SK-N-SH (cell line): ENCODE measurements at regions not wholly inside any gene's neighbourhood (a gene's known extent, or its start where the extent isn't known, plus 50 kb on each side); places are given as distances from the start of the nearest gene placed in this dataset.

Source experiments
- CHD2 ChIP-seq: fragments of 150-350 bp; IDR thresholded peaks from 2 replicates; pipeline ENCODE4 v1.6.1; 2018; ENCODE audit warnings: low read length; ENCODE audit not compliant: partially characterized antibody
- CTCF ChIP-seq: fragments of 200-600 bp; sonication (generic); IDR thresholded peaks from 2 replicates; pipeline ENCODE4 v1.6.1; 2017; ENCODE audit warnings: antibody characterized with exemption, mild to moderate bottlenecking, moderate library complexity
- EP300 ChIP-seq, 2 experiments: IDR thresholded peaks; 2 replicates each; pipeline versions ENCODE4 v1.4.0 to v1.6.1; 2012; ENCODE audit warnings: borderline replicate concordance in 1 of 2, low read depth in 1 of 2, low read length in 1 of 2
- EZH2phosphoT487 ChIP-seq: fragments of 200-600 bp; sonication (generic); IDR thresholded peaks from 2 replicates; pipeline ENCODE4 v1.6.1; 2017; ENCODE audit warnings: low read depth, mixed run types, mild to moderate bottlenecking, antibody characterized with exemption, moderate library complexity, borderline replicate concordance
- JUND ChIP-seq: IDR thresholded peaks from 2 replicates; pipeline ENCODE4 v1.4.0; 2012
- REST ChIP-seq: IDR thresholded peaks from 2 replicates; pipeline ENCODE4 v1.6.1; 2012; ENCODE audit warnings: mild to moderate bottlenecking, low read depth, low read length, moderate library complexity
- SIN3A ChIP-seq: IDR thresholded peaks from 2 replicates; pipeline ENCODE4 v1.6.1; 2012; ENCODE audit warnings: low read depth, mild to moderate bottlenecking, low read length, moderate library complexity, borderline replicate concordance
- TCF12 ChIP-seq: IDR thresholded peaks from 2 replicates; pipeline ENCODE4 v1.4.0; 2012
- TEAD4 ChIP-seq: IDR thresholded peaks from 2 replicates; pipeline ENCODE4 v1.4.0; 2012; ENCODE audit warnings: mild to moderate bottlenecking, borderline replicate concordance; ENCODE audit not compliant: insufficient read depth
- USF2 ChIP-seq: fragments of 150-350 bp; IDR thresholded peaks from 2 replicates; pipeline ENCODE4 v1.6.1; 2017; ENCODE audit warnings: antibody characterized with exemption, low read length, low read depth, borderline replicate concordance

GRCh38 chr1:47682786-47683350 lies 245.0 kb downstream of the FOXD2 start:
- no peak for TF ChIP-seq CTCF
- no peak for TF ChIP-seq TEAD4
- TF ChIP-seq EP300 (IDR thresholded peaks at IDR 0.05; ENCODE audit: borderline replicate concordance in 1 of 2, low read depth in 1 of 2, low read length in 1 of 2) = no peak
- TF ChIP-seq CHD2 = no peak
- TF ChIP-seq USF2 = no peak
- TF ChIP-seq JUND = no peak
- TF ChIP-seq REST = no peak
- TF ChIP-seq EZH2phosphoT487 = no peak
- no peak for TF ChIP-seq TCF12
- no peak for TF ChIP-seq SIN3A
